HFF-Myc (cell line): ENCODE measurements at regions not wholly inside any gene's neighbourhood (a gene's known extent, or its start where the extent isn't known, plus 50 kb on each side); places are given as distances from the start of the nearest gene placed in this dataset.

Experiments
- DNase-seq: peaks from one replicate; pipeline ENCODE4 v3.0.0-alpha.2; 2011; ENCODE audit warnings: low read depth; ENCODE audit errors: extremely low read depth
- H3K4me3 ChIP-seq: replicated peaks from 2 replicates; pipeline ENCODE4 v1.5.1; 2011; ENCODE audit warnings: low read depth, mild to moderate bottlenecking, control low read depth, low read length
- TF ChIP-seq, protein P1 (sequence below): IDR thresholded peaks from 2 replicates; pipeline ENCODE4 v1.5.1; 2012; ENCODE audit warnings: mild to moderate bottlenecking, low read depth, low read length, control low read depth; ENCODE audit errors: missing control alignments

DNA sequence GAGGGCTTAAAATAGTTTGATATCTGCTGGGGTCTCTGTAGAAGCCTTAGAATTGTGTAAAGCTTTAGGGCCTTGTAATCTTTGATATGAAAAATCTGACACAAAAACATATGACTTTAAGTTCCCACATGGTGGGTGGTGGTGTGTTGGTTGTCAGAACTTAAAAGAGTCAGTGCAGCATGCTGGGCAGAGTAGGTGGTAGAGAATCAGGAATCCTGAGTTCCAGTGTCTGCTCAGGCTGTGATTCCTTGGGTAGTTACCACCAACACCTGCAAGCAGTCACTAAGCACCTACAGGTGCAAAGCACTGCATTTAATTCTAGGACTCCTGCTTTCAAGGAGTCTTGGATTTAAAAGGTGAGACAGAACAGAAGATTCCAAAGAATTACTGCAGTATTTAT, 144.6 kb downstream of the ACER2 start:
- DNase-seq: no peak
- TF ChIP-seq, protein P1, sequence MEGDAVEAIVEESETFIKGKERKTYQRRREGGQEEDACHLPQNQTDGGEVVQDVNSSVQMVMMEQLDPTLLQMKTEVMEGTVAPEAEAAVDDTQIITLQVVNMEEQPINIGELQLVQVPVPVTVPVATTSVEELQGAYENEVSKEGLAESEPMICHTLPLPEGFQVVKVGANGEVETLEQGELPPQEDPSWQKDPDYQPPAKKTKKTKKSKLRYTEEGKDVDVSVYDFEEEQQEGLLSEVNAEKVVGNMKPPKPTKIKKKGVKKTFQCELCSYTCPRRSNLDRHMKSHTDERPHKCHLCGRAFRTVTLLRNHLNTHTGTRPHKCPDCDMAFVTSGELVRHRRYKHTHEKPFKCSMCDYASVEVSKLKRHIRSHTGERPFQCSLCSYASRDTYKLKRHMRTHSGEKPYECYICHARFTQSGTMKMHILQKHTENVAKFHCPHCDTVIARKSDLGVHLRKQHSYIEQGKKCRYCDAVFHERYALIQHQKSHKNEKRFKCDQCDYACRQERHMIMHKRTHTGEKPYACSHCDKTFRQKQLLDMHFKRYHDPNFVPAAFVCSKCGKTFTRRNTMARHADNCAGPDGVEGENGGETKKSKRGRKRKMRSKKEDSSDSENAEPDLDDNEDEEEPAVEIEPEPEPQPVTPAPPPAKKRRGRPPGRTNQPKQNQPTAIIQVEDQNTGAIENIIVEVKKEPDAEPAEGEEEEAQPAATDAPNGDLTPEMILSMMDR: no peak
- no peak overlapping the region for H3K4me3 ChIP-seq

DNA sequence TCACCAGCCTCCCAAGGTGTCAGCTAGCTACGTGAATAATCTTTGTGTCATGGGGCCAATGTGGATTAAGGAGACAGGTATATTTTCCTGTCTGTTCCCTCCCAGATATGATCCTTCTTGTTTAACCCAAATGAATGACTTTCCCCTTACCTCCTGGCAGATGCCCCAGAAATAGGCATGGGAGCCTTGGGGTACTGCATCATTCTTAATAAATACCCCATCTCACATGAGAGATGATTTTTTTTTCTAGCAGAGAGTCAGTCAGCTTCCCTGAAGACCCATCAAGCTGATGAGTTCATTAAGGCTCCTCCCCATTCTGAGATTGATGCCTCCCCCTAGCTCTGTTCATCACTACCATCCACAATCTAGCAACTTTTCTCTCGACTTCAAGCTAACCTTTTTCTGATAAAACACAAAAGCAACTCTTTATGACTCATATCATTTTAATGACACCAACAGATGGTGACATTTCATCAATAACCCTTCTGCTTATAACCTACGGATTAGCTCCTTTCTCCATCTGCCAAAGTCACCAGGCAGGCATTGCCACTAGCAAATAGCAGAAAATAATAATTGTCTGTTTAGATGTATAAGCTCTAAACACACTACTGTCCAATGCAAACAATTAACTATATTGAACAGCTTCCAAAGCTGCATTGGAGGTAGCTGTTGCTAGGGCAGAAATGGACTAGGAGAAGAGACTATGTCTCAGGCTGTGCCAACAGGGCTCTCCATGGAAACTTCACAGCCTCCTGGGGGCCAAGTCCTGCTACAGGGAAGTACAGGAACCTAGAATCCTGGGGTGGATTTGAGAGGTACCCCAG, 143.7 kb downstream of the ACER2 start:
- TF ChIP-seq, protein P1: no peak
- no peak for DNase-seq
- H3K4me3 ChIP-seq: no peak overlapping the region

DNA sequence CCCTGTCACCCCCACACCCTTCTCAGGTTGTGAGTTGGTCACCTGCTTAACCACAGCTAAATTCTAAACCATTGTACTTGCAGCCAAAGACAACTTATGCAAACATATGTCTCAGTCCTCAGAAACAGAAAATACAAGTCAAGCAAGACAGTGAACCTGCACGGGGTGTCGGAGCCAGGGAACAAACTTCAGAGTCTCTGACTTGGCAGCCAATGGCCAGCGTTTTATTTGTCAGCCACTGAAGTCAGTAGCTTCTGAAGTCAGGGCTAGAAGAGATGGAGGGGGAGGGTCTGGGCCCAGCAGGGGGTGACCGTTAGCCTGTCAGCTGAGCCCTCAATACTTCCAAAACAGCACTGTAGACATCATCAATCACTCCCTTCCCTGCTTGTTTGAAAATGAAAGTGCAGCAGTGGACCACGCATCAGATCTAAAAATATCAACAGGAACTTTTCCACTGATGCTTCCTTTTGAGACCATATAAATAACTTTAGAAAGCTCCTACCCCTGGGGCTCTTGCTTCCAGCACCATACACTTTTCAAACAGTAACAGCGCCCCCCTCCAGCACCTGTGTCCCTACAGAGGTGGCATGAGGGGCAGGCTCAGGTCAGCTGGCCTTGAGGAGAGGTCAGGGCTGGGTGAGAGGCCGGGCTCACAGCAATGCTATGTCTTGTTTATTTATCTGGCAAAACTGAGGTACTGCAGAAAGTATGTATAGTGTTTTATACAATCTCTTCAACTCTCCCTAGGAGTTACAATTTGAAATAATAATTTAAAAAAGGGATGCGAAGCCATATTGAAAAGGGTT, 142.5 kb downstream of the ACER2 start:
- no peak for DNase-seq
- TF ChIP-seq, protein P1: no peak
- H3K4me3 ChIP-seq: no peak overlapping the region

DNA sequence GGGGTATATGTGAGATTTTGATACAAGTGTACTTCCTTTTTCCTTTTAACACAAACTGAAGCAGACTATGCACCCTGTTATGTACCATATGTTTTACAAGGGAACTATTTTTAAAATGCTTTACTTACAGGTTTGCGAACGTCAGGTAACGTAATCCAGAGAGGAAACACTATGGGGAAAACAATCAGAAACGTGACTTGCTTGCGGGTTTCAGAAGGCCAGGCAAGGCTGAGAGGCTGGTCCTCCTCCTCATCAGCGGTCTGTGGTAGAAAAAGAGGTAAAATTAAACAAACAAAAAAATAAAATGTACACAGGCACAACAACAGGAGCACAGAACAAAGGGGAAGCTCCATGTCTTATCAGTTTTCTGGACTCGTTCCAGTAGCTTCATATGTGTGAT, 141.2 kb downstream of the ACER2 start:
- DNase-seq: no peak

DNA sequence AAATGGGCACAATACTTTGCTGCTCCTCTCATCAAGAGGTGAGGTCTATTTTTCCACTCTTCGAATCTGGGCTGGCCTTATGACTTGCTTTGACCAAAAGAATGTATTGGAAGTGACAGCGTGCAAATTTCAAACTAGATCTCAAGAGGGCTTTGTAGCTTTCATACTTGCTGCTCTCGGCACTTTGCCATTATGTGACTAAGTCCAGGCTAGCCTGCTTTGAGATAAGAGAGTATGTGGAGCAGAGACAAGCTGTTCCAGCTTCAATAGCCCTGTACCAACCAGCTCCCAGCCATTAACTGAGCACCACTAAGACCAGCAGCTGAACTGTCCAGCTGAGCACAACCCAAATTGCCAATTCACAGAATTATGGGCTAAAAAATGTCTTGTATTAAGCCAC, 124.6 kb downstream of the ACER2 start:
- TF ChIP-seq, protein P1: no peak
- H3K4me3 ChIP-seq: no peak overlapping the region
- no peak for DNase-seq

More for the DNA sequence above, 141.2 kb downstream of the ACER2 start:
- TF ChIP-seq, protein P1: no peak
- no peak overlapping the region for H3K4me3 ChIP-seq

DNA sequence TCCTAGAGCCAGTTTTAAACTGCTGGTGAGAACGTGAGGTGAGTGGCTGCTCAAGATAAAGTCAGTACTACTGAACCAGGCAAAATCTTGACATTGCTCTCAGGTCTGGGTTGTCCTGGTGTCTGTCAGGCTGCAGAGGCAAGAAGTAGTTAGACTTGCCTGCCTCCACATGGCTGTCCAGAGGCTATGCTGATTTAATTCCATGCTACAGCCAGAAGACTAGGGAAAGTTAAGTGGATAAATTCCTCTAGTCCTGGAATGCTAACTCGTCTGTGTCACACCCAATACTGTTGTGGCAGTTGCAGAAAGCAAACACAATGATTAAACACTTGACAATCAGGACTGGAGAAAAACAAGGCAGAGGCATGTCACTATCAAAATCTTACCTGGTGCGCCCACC, 118.9 kb downstream of the ACER2 start:
- TF ChIP-seq, protein P1: no peak
- DNase-seq: no peak

More for the DNA sequence above, 118.9 kb downstream of the ACER2 start:
- H3K4me3 ChIP-seq: no peak overlapping the region
